HG02973 (cell line): ENCODE measurements at regions not wholly inside any gene's neighbourhood (a gene's known extent, or its start where the extent isn't known, plus 50 kb on each side); places are given as distances from the start of the nearest gene placed in this dataset.

Experiments used
- ATAC-seq: cut with Tn5 transposase; IDR thresholded peaks from one replicate; pipeline ENCODE4 v1.9.1; 2021; ENCODE audit warnings: moderate library complexity; ENCODE audit not compliant: unreplicated experiment

- ATAC-seq, result no peak
Observed at GRCh38 chr6:126091466-126091865, 105.1 kb downstream of the TRMT11 start.

GRCh38 chr6:126093108-126093507, 106.8 kb downstream of the TRMT11 start:
- no peak for ATAC-seq

GRCh38 chr6:126094411-126094810, 108.1 kb downstream of the TRMT11 start:
- no peak for ATAC-seq

- no peak for ATAC-seq
Observed at GRCh38 chr6:126100386-126100785, 114.0 kb downstream of the TRMT11 start.

GRCh38 chr6:126102358-126102757, 116.0 kb downstream of the TRMT11 start:
- ATAC-seq, result no peak

- ATAC-seq, result no peak
Observed at GRCh38 chr6:126103993-126104392, 117.7 kb downstream of the TRMT11 start.

GRCh38 chr6:126107475-126108166, 121.3 kb downstream of the TRMT11 start:
- no peak for ATAC-seq

GRCh38 chr6:126110512-126111270, 124.4 kb downstream of the TRMT11 start:
- ATAC-seq, result no peak

- ATAC-seq, result no peak
Observed at GRCh38 chr6:126111327-126111726, 125.0 kb downstream of the TRMT11 start.

GRCh38 chr6:126112171-126112632, 125.9 kb downstream of the TRMT11 start:
- ATAC-seq, result no peak

- ATAC-seq, result no peak
Observed at GRCh38 chr6:126113261-126113660, 126.9 kb downstream of the TRMT11 start.

- ATAC-seq, result no peak
Observed at GRCh38 chr6:126117251-126117650, 130.9 kb downstream of the TRMT11 start.

GRCh38 chr6:126118058-126118755, 131.9 kb downstream of the TRMT11 start:
- ATAC-seq, result no peak

GRCh38 chr6:126118936-126119335, 132.6 kb downstream of the TRMT11 start:
- no peak for ATAC-seq

GRCh38 chr6:126123226-126123625, 136.9 kb downstream of the TRMT11 start:
- ATAC-seq, result no peak

GRCh38 chr6:126127659-126128058, 141.3 kb downstream of the TRMT11 start:
- ATAC-seq, result no peak

- ATAC-seq, result no peak
Observed at GRCh38 chr6:126131246-126131645, 144.9 kb downstream of the TRMT11 start.

- no peak for ATAC-seq
Observed at GRCh38 chr6:126133984-126134383, 147.6 kb downstream of the TRMT11 start.

- ATAC-seq, result no peak
Observed at GRCh38 chr6:126134491-126134890, 148.2 kb downstream of the TRMT11 start.

GRCh38 chr6:126140015-126140414, 153.7 kb downstream of the TRMT11 start:
- no peak for ATAC-seq

- ATAC-seq, result no peak
Observed at GRCh38 chr6:126143761-126144251, 157.5 kb downstream of the TRMT11 start.

GRCh38 chr6:126145351-126145750, 159.0 kb downstream of the TRMT11 start:
- ATAC-seq, result no peak
